Fibroblast of lung (primary cell): ENCODE measurements at regions not wholly inside any gene's neighbourhood (a gene's known extent, or its start where the extent isn't known, plus 50 kb on each side); places are given as distances from the start of the nearest gene placed in this dataset.

Experiments used
- CTCF ChIP-seq, 2 donors: IDR thresholded peaks in 1 of 2; conservative IDR thresholded peaks in 1 of 2; 1 replicate in 1 of 2; 2 replicates in 1 of 2; pipeline ENCODE4 v1.5.1; 2011 to 2012; ENCODE audit warnings: low read length in 2 of 2, control low read depth in 1 of 2, inconsistent platforms in 1 of 2, low read depth in 1 of 2, mild to moderate bottlenecking in 1 of 2
- EZH2 ChIP-seq: IDR thresholded peaks from 2 replicates; pipeline ENCODE4 v1.5.1; 2012; ENCODE audit warnings: low read length, control low read depth, mild to moderate bottlenecking; ENCODE audit errors: missing control alignments

GRCh38 chr3:24953060-24953771 is 458.6 kb upstream of the THRB start:
- TF ChIP-seq CTCF (conservative IDR thresholded peaks at IDR 0.05 in 1 of 2, IDR thresholded peaks at IDR 0.05 in 1 of 2; ENCODE audit: low read depth in 1 of 2, low read length in 2 of 2) (no peak), EZH2 (no peak)
